NCI-H526 treated with DMSO at 0.1 percent for 48 hours (cell line): ENCODE measurements at regions not wholly inside any gene's neighbourhood (a gene's known extent, or its start where the extent isn't known, plus 50 kb on each side); places are given as distances from the start of the nearest gene placed in this dataset.
"Not testable (repeated sequence)": the region's sequence is repeated elsewhere in the genome, so short reads cannot be mapped to it uniquely, and the experiment has no call there.

Experiments used
- DNase-seq: peaks from one replicate; lab custom pipeline; 2025; lab: John Stamatoyannopoulos, UW

DNA sequence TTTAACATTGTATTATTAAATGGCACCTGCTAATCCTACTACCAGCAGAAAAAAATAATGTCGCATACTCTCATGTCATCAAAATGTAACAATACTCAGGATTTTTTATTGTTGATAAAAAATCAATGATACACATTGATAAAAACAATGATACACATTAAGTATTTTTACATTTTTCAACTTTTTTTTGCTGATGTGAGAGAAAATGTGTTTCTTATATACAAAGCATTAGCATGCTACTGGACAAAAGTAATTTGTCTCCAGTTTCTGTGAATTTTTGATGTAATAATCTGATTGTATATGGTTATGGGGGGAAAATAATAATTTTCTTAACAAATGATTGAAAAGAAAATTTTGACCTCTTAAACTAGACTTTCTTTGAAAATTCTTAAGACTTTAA lies 1256.6 kb upstream of the CNTN5 start:
- no peak for DNase-seq

DNA sequence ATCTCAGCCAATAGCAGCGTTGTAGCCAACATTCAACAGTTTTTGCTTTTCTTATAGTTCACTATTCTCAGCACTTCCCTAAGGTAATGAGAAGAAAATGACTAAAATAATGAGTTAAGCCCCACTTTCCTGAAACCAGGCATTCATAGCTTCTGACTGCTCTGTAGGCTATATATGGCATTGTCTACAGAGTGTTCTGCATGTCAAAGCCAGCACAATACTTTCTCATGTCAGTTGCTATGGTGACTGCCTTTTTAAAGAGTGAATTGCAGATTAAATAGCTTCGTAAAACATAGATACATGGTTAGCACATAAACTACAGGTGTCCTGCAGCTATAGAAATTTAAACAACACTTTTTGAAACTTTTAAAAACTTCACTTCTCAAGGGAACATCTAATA lies 1256.1 kb upstream of the CNTN5 start:
- no peak for DNase-seq

DNA sequence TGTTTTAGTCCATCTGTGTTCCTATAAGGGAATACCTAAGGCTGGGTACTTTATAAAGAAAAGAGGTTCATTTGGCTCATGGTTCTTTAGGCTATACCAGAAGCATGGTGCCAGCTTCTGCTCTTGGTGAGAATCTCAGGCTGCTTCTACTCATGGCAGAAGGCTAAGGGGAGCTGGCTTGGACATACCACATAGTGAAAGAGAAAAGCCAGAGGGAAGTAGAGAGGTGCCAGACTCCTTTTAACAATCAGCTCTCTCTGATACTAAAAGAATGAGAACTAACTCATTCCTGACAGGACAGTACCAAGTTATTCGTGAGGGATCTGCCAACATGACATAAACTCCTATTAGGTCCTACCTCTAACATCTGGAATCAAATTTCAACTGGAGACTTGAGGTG lies 1250.2 kb upstream of the CNTN5 start:
- no peak for DNase-seq

DNA sequence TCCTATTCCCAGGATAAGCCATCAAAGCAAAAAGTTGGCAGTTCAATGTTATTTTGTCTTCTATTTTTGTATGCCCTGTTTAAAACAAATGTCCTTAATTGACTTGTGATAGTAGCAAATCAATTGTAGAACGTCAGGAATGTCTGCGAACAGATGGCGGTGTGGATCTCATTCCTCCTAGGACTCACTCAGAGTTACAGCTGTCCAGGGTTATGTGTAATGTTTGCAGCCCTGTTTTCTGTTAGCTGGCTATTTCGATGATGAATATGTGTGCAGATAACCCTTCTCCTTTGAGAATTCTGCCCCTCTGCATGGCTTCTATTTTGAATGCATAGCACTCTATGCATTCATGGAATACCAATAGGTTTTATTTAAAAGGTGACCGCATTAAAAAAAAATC lies 1248.0 kb upstream of the CNTN5 start:
- no peak for DNase-seq

DNA sequence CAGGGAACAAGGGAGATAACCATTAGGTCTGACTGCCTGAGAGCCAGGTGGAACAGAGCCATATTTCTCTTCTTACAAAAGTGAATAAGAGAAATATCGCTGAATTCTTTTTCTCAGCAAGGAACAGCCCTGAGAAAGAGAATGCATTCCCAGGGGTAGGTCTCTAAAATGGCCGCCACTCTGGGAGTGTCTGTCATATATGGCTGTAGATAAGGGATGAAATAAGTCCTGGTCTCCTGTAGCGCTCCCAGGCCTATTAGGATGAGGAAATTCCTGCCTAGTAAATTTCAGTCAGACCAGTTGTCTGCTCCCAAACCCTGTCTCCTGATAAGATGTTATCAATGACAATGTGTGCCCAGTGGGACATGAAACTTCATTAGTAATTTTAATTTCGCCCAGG lies 1236.4 kb upstream of the CNTN5 start:
- not testable (repeated sequence) for DNase-seq

DNA sequence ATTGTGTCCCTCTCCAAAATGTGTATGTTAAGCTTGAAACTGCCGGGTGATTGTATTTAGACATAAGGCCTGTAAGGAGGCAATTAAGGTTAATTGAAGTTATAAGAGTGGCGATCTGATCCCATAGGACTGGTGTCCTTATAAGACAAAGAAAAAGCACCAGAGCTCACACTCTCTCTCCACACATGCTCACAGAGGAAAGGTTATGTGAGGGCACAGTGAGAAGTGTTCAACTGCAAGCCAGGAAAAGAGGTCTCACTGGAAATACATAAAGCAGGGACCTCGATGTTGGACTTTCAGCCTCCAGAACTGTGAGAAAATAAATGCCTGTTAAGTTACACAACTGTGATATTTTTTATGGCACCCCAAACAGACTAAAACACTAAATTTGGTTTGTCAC lies 1233.8 kb upstream of the CNTN5 start:
- DNase-seq, result no peak

DNA sequence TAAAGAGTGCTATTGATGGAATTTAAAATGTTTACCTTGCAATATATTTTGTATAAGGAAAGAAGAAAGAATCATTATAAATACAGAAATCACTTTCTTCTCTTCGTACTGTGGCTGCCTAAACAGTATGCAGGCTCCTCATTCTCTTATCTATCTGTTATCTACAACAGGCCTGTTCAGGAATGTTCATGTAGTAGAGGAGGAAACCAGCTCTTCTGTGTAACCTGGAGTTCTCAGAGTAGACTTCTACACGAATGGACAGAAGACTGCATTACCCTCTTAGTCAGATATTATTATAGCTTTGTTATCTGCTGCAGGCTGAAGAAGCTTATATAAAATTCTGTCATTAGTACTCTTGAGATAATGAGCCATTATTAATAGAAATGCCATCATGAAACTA lies 1225.9 kb upstream of the CNTN5 start:
- no peak for DNase-seq

DNA sequence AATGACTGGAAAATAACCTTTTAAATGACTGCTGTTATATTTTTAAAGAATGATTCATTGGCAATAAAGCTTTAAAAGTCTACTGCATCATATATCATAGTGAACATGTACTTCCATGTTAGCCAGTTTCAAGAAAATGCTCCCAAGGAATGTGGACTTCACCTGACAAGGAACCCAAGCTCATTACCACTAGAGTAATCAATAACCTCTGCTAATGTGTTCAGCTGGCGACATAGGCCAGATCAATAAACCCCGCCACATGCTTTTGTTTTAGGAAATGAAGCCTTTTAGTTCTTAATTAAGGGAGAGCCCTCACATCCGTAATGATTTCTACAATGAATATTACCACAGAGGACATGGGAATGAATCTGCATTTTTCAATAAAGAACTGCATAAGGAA lies 1219.9 kb upstream of the CNTN5 start:
- no peak for DNase-seq

DNA sequence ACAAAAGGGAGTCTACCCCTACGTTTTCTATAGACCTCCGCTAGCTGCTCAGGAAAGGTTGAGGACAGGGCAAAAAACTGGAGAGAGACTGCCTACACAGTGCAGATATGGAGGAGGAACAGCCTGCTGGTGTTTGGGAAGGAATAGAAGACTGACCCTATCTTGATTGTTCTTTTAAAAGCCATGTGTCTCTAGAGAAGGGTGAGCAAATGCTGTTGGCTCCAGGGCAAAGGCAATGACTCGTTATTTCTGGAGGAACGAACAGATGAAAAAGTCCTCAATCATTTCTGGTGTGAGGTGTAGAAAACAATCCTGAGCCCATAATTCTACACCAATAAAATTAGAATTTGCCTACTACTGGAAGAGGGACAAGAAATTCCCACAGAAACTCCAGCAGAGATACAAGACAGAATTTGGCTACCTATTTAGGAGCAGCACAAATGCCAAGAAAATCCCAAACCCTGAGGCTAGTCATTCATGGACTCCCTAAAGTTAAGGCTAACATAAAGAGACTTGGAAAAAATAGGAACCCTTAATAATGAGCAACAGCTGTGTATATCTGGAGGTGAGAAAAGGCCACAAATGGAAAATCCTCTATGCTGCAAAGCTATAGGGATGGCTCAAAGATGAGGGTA lies 1206.3 kb upstream of the CNTN5 start:
- no peak for DNase-seq

DNA sequence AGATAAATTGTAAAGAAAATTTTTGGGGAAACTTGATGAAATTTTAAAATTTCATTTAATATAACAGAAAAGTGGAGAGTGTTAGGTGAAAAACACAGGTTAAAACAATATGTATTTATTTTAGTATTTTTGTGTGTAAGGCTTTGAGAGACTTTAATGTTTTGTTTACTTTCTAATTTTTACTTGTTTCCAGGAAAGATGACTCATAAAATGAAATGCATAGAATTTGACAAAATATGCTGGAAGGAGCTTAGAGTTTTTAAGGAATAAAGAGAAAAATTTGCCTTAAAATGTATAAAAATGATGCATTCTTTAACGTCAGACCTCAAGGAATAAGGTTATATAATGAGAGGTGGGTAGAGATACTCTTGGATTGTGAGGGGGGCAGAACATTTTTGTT lies 1205.1 kb upstream of the CNTN5 start:
- no peak for DNase-seq

DNA sequence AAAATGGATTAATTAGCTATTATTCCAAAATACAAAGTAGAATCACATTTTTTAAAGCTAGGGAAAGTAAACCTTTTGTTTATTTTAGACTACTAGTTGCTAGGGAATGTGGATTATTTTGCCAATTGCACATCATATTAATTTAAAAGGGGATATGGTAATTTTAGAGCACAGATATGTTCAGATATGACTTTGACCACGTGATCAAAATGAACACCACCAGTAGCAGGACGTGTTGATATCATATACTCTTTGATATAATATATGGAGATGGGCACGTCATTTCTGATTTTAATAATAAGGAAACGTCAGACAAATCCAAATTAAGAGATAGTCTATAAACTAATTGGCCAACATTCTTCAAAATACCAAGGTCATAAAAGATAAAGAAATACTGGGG lies 1188.3 kb upstream of the CNTN5 start:
- DNase-seq, result no peak

DNA sequence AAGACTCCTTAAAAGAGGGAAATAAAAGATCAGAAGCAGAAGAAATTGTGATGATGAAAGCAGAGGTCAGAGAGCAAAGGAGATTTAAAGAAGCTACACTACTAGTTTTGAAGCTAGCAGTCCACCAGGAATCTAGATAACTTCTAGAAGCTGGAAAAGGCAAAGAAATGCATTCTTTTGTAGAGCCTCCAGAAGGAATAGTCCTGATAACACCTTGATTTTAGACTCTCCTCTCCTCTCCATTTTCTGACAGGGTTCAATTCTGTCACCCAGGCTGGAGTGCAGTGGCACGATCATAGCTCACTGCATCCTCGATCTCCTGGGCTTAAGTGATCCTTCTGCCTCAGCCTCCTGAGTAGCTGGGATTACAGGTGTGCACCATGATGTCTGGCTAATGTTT lies 1187.3 kb upstream of the CNTN5 start:
- DNase-seq, result no peak

DNA sequence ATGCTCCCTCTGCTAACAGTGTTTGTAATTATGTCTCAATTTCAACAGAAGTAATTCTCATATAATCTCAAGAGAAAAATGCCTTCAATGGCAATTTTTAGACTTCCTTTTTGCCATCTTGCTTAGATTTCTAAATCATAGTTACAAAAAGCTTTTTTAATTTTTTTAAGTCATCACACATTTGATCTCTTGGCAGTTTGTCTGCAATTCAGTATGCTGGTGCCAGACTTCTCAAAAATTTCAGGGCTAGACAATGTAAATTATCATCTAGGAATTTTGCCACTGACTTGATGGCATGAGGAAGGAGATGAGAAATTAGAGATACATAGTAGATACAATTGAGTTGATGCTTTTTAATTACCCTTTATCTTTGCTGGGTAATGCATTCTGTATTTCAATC lies 1176.7 kb upstream of the CNTN5 start:
- no peak for DNase-seq

DNA sequence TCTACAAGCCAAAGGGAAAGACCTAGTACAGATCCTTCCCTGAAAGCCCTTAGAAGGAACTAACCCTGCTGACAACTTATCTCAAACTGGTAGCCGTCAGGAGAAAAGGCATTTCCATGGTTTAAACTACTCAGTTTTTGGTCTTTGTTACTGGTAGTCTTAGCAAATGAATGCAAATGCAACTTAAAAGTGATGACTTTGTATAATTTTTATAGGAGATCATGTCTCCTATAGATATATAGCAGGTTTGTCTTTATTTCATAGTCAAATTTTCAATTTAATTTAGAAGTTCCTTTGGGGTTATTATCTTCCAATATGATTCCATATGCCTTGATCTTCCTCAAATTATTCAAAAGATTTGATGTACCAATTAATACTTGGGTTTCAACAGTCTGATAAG lies 1173.0 kb upstream of the CNTN5 start:
- no peak for DNase-seq

DNA sequence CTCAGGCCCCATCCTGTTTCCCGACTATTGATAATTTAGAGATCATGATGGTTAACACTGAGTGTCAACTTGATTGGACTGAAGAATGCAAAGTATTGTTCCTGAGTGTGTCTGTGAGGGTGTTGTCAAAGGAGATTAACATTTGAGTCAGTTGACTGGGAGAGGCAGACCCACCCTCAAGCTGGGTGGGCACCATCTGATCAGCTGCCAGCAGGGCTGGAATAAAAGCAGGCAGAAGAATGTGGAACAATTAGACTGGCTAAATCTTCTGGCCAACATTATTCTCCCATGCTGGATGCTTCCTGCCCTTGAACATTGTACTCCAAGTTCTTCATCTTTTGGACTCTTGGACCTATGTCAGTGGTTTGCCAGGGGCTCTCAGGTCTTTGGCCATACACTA lies 1170.0 kb upstream of the CNTN5 start:
- DNase-seq, result no peak

DNA sequence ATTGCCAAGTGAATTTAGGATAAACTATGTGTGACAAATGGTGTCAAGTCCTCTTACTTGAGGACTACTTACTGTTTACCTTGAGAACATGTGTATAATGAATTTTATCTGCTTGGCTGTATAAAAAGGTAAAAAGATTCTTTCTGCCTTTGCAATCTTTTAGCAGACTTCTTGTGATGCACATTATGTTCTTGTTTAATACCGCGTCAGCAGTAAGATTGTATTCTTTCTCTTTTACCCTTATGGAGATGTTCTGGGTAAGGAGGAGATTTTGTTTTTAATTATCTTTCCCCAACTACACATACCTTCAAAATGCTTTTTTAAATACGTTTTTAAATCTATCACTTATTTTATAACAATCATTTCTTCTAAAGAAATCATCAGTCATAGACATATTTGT lies 1166.4 kb upstream of the CNTN5 start:
- no peak for DNase-seq

DNA sequence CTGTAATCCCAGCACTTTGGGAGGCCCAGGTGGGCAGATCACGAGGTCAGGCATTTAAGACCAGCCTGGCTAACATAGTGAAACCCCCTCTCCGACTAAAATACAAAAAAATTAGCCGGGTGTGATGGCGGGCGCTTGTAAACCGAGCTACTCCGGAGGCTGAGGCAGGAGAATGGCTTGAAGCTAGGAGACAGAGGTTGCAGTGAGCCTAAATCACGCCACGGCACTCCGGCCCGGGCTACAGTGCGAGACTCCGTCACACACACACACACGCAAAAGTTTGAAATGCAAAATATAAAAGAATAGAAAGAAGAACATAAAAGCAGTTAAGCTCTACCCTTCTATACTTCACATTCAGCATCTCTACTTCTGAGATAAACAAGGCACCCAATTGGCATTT lies 1165.9 kb upstream of the CNTN5 start:
- no peak for DNase-seq

DNA sequence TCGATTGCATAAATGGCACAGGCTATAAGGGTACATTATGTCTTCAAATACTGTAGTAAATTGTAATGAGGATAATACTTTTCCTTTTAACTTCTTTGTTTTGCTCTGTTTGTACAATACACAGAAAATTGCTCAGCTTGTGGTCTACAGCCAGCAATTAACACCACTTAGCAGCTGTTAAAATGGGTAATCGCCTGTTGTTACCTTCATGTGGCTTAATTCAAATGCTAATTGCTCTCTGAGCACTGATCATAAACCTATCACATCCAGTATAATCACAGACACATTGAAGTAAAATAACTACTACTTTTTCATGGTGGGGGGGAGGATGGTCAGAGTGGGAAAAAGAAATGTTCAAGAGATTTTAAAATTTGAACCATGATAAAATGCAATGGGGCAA lies 1164.1 kb upstream of the CNTN5 start:
- DNase-seq, result no peak

DNA sequence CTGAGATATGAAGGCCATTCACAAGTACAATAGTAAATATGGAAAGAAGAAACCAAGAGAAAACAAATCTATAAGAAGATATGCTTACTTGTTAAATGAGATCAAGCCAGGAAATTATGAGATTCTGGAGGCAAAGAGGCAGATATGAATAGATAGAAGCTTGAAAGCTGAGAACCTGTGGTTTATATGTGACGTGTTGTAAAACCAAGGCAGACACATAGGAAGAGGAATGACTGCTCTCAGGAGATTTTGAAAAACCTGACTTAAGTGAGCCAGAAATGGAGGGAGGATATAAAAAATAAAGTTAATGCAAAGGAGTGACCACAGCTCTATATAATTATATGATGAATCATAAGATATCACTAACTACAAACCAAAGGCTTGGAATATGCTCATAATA lies 1160.5 kb upstream of the CNTN5 start:
- DNase-seq, result no peak

DNA sequence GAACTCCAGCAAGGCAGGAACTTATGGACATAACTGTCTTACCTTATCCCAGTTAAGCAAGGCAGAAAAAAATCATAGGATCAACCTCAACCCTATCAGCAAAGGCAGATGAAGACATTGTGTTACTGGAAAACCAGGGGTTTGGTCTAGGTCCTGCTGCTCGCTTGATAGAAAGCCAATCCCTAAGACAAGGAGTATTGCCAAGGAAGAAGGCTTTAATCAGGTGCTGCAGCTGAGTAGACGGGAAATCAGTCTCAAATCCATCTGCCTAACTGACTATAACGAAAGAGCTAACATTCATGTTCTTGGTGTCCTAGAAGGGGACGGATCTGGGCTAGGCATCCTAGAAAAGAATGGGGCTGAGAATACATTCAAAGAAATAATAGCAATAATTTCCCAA lies 1158.7 kb upstream of the CNTN5 start:
- no peak for DNase-seq

DNA sequence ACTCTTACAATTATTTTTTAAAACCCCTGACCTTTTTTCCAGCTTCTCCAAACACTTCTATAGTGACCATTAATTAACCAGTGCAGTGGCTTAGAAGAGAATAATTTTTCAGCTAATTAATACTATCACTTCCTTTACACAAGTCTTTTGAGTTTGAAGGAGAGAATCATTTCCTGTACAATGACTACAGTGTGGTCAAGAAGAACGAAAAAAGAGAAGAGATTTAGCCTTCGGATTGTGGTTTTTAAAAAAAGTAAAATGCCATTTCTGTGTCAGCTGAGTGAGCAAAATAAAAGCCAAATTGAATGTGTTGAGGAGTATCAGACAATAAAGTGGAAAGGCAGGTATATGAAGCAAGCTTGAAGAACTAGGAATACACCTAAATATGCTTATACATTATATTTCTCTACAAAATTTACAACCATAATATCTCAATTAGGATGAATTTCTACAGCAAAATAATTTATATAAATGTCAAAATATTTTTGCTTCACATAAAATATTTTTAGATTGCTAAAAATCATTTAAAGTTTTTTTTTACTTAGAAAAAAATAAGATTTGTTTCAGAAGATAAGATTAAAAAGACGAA lies 1155.2 kb upstream of the CNTN5 start:
- no peak for DNase-seq

DNA sequence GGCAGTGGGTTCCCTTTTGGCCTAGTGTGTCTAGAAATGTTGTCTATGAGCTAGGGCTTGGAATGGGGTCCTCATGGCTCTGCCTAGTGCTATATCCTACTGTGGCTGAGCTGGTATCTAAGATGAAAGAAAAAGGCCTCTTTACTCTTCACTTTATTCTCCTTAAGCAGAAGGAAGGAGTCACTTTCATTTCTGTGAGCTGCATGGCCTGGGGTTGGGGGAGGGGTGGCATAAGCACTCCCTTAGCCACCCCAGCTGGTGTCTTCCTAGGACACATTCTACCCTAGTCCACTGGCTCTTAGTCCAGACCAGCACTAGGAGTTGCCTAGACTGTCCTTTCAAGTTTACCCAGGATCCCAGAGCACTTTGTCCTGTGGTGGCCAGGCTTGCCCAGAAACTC lies 1148.9 kb upstream of the CNTN5 start:
- DNase-seq, result no peak

DNA sequence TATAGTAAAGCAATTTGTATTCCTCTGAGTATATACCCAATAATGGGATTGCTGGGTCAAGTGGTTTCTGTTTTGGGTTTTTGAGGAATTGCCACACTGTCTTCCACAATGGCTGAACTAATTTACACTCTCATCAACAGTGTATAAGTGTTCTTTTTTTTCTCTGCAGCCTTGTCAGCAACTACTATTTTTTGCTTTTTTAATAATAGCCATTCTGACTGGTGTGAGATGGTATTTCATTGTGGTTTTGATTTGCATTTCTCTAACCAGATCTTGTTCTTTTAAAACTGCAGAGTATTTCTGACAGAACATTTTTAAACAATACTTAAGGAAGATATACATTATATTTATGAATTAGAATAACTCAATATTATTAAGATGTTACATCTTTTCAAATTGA lies 1140.5 kb upstream of the CNTN5 start:
- DNase-seq, result no peak

DNA sequence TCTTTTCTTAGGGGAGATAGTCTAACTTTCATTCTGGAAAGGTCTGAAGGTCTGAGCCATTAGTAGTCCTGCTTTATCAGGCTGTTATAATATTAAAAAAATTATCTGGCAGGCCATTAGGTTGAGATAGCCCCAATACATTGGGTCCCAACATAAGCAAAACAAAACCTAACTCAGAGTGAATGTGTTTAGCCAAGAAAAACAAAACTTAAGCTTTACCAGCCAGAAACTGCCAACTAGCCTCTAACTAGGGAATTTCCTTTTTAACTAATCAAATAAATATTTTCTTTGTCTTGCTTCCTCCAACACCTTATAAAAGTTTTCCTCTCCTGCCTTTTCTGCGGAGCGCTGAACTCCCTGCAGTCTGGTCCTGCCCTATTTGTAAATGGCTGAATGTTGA lies 1137.7 kb upstream of the CNTN5 start:
- no peak for DNase-seq

DNA sequence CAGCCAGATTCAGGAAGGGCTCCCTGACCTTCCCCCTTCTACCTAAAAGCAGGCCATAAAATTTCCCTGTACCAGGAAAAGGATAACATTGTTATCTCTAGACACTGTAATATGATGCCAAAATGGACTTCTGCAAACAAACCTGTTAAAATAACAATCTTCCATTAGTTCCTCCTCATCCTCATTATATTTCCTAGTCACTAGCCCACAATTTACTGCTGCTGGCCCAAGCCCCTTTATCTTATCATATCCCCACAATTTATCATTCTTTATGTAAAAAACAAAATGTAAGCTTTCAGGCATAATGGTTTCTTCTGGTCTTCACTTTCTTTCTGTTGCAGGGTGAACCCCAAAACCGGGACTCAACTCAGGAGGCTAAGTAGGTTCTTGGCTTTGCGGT lies 1132.1 kb upstream of the CNTN5 start:
- peak; percentile 32 for DNase-seq
